Nephron progenitor cell (in vitro differentiated cells): ENCODE measurements at regions not wholly inside any gene's neighbourhood (a gene's known extent, or its start where the extent isn't known, plus 50 kb on each side); places are given as distances from the start of the nearest gene placed in this dataset.

Source experiments
- DNase-seq: peaks from one replicate; pipeline ENCODE4 v3.0.0; 2021
- H3K27ac Mint-ChIP-seq: 2 replicates; pipeline ENCODE4 v1.8.0; 2021; ENCODE audit warnings: mild to moderate bottlenecking, moderate library complexity, mixed read lengths
- H3K27me3 Mint-ChIP-seq: 2 replicates; pipeline ENCODE4 v1.8.0; 2021; ENCODE audit warnings: mild to moderate bottlenecking, low read depth, mixed read lengths; ENCODE audit not compliant: poor library complexity
- H3K36me3 Mint-ChIP-seq: 2 replicates; pipeline ENCODE4 v1.8.0; 2021; ENCODE audit warnings: low read depth, mixed read lengths
- H3K4me1 Mint-ChIP-seq: 2 replicates; pipeline ENCODE4 v1.8.0; 2021; ENCODE audit warnings: mixed read lengths
- H3K4me3 Mint-ChIP-seq: 2 replicates; pipeline ENCODE4 v1.8.0; 2021; ENCODE audit warnings: mild to moderate bottlenecking, moderate library complexity, mixed read lengths
- H3K9me3 Mint-ChIP-seq: 2 replicates; pipeline ENCODE4 v1.8.0; 2021; ENCODE audit warnings: mild to moderate bottlenecking, moderate library complexity, mixed read lengths
- CTCF ChIP-seq: fragments of 200-600 bp; sonication (generic); IDR thresholded peaks from 2 replicates; pipeline ENCODE4 v1.5.0; 2021; ENCODE audit warnings: antibody characterized with exemption

GRCh38 chr22:49470741-49471503 lies 356.8 kb downstream of the BRD1 start:
- no peak for DNase-seq
- Mint-ChIP-seq H3K4me1 (peaks cover 30% of the 10 kb centered on the region), H3K4me3 (no peak overlapping the region), H3K36me3 (no peaks in the 10 kb centered on the region), H3K9me3 (no peaks in the 10 kb centered on the region), H3K27ac (no peak overlapping the region), H3K27me3 (peaks cover 14% of the 10 kb centered on the region)
- no peak for TF ChIP-seq CTCF

GRCh38 chr22:49469896-49470740 lies 357.6 kb downstream of the BRD1 start:
- Mint-ChIP-seq H3K36me3 (no peaks in the 10 kb centered on the region), H3K4me3 (no peak overlapping the region), H3K27ac (no peak overlapping the region)

GRCh38 chr22:49468487-49469198 lies 359.0 kb downstream of the BRD1 start:
- Mint-ChIP-seq H3K4me3 (no peak overlapping the region), H3K27me3 (peaks cover 17% of the 10 kb centered on the region), H3K36me3 (no peaks in the 10 kb centered on the region), H3K4me1 (peaks cover 30% of the 10 kb centered on the region), H3K9me3 (no peaks in the 10 kb centered on the region), H3K27ac (no peak overlapping the region)
- DNase-seq: no peak
- no peak for TF ChIP-seq CTCF

More at GRCh38 chr22:49469896-49470740, 357.6 kb downstream of the BRD1 start:
- DNase-seq: no peak
- Mint-ChIP-seq H3K9me3 (no peaks in the 10 kb centered on the region), H3K4me1 (peaks cover 30% of the 10 kb centered on the region), H3K27me3 (peaks cover 14% of the 10 kb centered on the region)
- TF ChIP-seq CTCF: no peak

DNA sequence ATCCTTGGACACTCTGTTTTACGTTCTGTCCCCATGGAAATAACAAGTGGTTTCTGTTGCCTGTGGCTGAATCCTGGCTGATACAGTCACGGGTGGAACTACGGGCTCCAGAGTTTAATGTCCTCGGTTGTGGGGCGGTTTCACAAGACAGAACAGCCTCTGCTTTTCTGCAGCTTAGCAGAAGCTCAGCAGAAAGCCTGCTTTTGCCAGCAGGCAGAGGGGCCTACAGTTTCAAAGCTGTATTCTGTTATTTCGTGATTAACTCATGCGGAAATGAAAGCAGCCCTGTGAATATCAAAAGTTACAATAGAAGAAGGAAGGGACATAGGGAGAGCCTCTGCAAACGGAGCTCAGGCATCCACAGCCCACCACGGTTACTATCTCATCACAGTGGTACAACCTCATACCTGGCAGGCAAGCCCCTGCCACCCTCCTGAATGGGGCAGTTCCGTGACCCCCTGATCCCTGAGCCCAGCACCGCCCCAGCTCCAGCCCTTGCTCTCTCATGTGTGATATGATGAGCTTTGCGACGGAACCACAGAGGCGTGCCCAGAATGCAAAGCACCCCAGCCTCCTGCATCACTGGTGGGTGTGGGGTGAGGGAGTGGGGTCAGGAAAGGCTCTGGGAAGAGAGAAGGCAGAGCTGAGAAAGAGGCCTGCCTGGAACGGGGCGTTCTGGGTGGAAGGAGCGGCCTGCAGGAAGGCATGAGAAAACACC lies 360.6 kb downstream of the BRD1 start:
- no peak for TF ChIP-seq CTCF
- no peak overlapping the region for H3K27ac Mint-ChIP-seq
- no peaks in the 10 kb centered on the region for H3K36me3 Mint-ChIP-seq
- peaks cover 20% of the 10 kb centered on the region for H3K27me3 Mint-ChIP-seq
- DNase-seq: peak; percentile 22
- peaks cover 40% of the 10 kb centered on the region for H3K4me1 Mint-ChIP-seq
- H3K4me3 Mint-ChIP-seq: no peak overlapping the region
- no peaks in the 10 kb centered on the region for H3K9me3 Mint-ChIP-seq

GRCh38 chr22:49464037-49464436 lies 363.6 kb downstream of the BRD1 start:
- no peak overlapping the region for H3K27ac Mint-ChIP-seq
- H3K4me1 Mint-ChIP-seq: peaks cover 46% of the 10 kb centered on the region
- no peak overlapping the region for H3K4me3 Mint-ChIP-seq
- no peak for DNase-seq
- no peaks in the 10 kb centered on the region for H3K36me3 Mint-ChIP-seq
- TF ChIP-seq CTCF: no peak
- no peaks in the 10 kb centered on the region for H3K9me3 Mint-ChIP-seq
- peaks cover 23% of the 10 kb centered on the region for H3K27me3 Mint-ChIP-seq
